AG04449 (cell line): ENCODE measurements at regions not wholly inside any gene's neighbourhood (a gene's known extent, or its start where the extent isn't known, plus 50 kb on each side); places are given as distances from the start of the nearest gene placed in this dataset.

Experiments used
- CTCF ChIA-PET: fragments of 350-600 bp; formaldehyde crosslinking; extraction: SDS; loops from one replicate; lab custom pipeline; 2021; ENCODE audit warnings: antibody characterized with exemption; lab: Yijun Ruan, JAX
- POLR2A ChIA-PET: fragments of 400-600, 350-600 bp; formaldehyde crosslinking; extraction: SDS; loops from one replicate; lab custom pipeline; 2020; ENCODE audit warnings: antibody characterized with exemption, inconsistent platforms; lab: Yijun Ruan, JAX
- DNase-seq: peaks from one replicate; pipeline ENCODE4 v3.0.0-alpha.2; 2010; ENCODE audit warnings: low read depth, low spot score
- H3K4me3 ChIP-seq: 2 replicates; pipeline ENCODE4 v1.5.1; 2011; ENCODE audit warnings: low read depth, mild to moderate bottlenecking, control low read depth, low read length
- CTCF ChIP-seq: IDR thresholded peaks from one replicate; pipeline ENCODE4 v1.5.1; 2011; ENCODE audit warnings: mild to moderate bottlenecking, moderate library complexity, low read length, control low read depth, inconsistent platforms; ENCODE audit not compliant: insufficient read depth; ENCODE audit errors: missing control alignments

GRCh38 chr11:128235426-128235825 is 351.9 kb downstream of the ETS1 start:
- ChIA-PET POLR2A (no interaction called here), CTCF (interaction anchor here (1.3 kb wide), 1 partner anchor 63 kb away, joined by 4 read pairs; no protein-coding TSS in a partner anchor)
- no peak for DNase-seq
- H3K4me3 ChIP-seq, result no peak overlapping the region
- TF ChIP-seq CTCF, result no peak

DNA sequence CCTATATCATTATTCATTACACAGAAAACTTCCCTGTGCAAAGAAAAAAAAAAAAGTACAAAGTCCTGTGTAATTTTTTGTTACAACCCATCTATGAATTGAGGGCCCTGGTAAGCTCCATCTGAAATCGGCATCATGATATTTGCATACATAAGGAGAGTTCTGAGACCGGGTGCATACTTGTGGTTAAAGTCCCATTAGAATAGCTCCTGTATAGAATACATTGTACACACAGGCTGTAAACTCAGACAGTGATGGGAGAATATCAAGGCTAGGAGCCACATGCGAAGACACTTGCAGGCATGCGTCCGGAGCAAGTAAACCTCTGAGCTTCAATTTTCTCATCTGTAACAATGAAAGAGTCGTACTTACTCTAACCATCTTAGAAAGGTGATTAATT is 353.2 kb downstream of the ETS1 start:
- TF ChIP-seq CTCF, result no peak
- no peak overlapping the region for H3K4me3 ChIP-seq
- no peak for DNase-seq
- CTCF ChIA-PET, result interaction anchor here (0.8 to 1.3 kb wide), 4 partner anchors 15 to 396 kb away, joined by 3 to 4 read pairs (median 3); no protein-coding TSS in a partner anchor
- POLR2A ChIA-PET, result no interaction called here

GRCh38 chr11:128232588-128232987 is 354.8 kb downstream of the ETS1 start:
- POLR2A ChIA-PET, result no interaction called here
- no peak for TF ChIP-seq CTCF
- DNase-seq, result no peak
- H3K4me3 ChIP-seq, result no peak overlapping the region
- CTCF ChIA-PET, result no interaction called here

GRCh38 chr11:128231845-128232410 is 355.4 kb downstream of the ETS1 start:
- TF ChIP-seq CTCF, result no peak
- ChIA-PET CTCF (interaction anchor here (1.1 kb wide), 2 partner anchors 74 to 200 kb away, joined by 3 read pairs; no protein-coding TSS in a partner anchor), POLR2A (no interaction called here)
- H3K4me3 ChIP-seq, result no peak overlapping the region
- DNase-seq, result no peak

DNA sequence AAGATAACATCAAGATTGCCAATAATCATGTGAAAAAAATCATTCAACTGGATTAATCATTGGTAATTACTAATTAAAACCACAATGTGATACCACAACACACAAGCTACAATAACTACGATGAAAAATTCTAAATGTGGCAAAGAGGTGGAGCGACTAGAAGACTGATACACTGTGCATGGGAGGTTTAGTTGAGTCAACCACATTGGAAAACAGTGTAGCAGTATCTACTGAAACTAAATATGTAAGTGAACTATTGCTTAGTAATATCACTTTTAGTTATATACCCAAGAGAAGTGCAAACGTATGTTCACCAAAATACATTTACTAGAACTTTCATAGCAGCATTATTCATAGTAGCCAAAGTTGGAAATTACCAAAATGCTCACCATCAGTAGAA is 359.9 kb downstream of the ETS1 start:
- no peak for DNase-seq
- no peak overlapping the region for H3K4me3 ChIP-seq
- TF ChIP-seq CTCF, result no peak
- ChIA-PET POLR2A (no interaction called here), CTCF (no interaction called here)

GRCh38 chr11:128226106-128226716 is 361.1 kb downstream of the ETS1 start:
- DNase-seq, result no peak
- TF ChIP-seq CTCF, result no peak
- POLR2A ChIA-PET, result interaction anchor here (0.6 kb wide), 1 partner anchor 13 kb away, joined by 3 read pairs; no protein-coding TSS in a partner anchor
- CTCF ChIA-PET, result no interaction called here
- H3K4me3 ChIP-seq, result no peak overlapping the region
